Stimulated activated CD8-positive, alpha-beta memory T cell treated with anti-CD3 and anti-CD28 coated beads, Interleukin-7, amount 100 ng/mL, for 24 hours (primary cell): ENCODE measurements at regions not wholly inside any gene's neighbourhood (a gene's known extent, or its start where the extent isn't known, plus 50 kb on each side); places are given as distances from the start of the nearest gene placed in this dataset.
"Not testable (repeated sequence)": the region's sequence is repeated elsewhere in the genome, so short reads cannot be mapped to it uniquely, and the experiment has no call there.

Experiments used
- DNase-seq: peaks from one replicate; pipeline ENCODE4 v3.0.0-alpha.2; 2020; ENCODE audit warnings: low read depth

DNA sequence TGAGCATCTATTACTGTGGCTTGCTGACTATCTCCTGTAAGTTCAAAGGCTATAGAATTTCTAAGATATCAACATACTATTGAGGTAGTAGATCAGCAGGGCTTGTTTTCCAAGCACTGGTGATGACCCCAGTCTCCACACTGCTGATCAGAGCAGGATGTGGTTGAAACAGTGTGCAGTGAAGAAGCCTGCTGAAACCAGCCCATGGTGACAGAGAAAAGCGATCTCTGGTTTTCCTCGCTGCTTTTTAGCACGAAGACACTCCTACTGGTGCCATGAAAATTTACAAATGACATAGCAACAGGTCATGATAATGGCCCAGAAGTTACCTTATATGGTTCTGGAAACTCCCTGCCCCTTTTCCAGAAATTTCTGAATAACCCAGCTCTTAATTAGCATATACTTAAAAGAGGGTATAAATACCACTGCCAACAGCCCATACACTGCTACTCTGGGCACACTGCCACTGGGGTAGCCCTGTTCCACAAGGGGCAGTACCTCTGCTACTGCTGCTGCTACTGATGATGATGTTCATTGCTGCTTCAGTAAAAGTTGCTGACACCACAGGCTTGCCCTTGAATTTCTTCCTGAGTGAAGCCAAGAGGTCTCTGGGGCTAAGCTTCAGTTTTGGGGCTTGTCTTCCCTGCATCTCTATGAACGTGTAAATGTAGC lies 1689.5 kb upstream of the PCDH10 start:
- no peak for DNase-seq

DNA sequence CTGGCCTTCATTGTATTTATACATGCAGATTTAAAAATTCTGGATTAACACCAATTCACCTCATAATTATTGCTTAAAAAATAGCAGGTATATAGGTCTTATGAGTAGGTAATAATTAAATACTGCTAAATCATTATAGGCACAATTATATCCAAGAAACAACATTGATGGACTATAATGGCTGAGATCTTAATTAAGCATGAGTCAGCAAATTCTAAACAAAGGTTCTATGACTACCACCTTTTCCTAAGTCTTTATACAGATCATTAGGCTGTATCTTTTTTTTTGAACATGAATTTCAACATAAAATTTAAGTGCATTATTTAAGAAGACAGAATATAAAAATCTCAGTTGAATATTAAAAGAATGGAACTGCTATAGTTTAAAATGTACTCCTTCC lies 1678.7 kb upstream of the PCDH10 start:
- no peak for DNase-seq

DNA sequence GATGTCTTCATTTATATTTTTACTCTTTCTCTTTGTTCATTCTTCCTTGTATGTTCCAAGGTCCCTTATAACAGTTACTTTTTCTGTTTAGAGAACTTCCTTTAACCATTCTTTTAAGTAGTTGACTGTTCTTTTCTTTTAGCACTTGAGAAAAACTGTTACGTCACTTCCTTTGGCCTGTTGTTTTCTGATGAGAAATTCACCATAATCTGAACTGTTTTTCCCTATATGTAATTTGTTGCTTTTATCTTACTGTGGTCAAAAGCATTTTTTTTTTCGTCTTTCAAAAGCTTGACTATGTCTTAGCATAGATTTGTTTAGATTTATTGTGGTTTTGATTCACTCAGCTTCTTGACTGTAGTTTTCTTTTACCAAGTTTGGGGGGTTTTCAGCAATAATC lies 1660.3 kb upstream of the PCDH10 start:
- no peak for DNase-seq

DNA sequence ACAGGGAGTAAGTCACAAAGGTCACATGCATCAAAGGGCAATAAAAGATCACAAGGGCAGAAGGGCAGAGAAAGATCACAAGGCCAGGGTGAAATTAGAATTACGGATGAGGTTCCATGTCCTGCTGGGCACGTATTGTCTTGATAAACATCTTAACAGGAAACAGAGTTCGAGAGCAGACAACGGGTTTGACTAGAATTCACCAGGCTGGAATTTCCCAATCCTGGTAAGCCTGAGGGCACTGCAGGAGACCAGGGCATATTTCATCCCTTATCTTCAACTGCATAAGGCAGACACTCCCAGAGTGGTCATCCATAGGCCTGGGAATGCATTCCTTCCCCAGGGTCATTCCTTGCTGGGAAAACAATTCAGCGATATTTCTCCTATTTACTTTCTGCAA lies 1652.9 kb upstream of the PCDH10 start:
- not testable (repeated sequence) for DNase-seq

DNA sequence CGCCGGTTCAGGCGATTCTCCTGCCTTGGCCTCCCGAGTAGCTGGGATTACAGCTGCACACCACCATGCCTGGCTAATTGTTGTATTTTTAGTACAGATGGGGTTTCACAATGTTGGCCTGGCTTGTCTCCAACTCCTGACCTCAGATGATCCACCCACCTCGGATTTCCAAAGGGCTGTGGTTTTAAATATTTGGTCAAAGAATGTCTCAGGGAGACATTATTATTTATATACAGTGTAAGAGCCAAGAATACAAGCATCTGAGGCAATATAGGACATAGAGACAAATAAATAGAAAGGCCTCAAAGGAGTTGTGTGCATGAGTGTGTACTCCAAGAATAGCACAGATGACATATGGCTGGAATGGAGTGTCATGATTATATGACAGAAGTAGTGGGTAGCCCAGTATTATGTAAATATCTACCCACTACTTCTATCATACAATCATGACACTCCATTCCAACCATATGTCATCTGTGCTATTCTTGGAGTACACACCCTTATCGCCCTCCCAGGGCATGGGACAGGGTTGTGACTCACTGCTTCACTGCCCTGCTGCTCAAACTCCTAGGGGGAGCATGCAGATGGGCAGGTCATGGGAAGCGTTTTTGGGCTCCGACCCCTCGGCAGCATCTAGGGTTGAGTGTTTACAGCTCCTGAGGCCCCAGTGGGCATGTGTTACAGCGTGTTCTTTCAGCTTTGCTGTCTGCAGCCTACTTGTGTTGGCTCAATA lies 1649.8 kb upstream of the PCDH10 start:
- no peak for DNase-seq

DNA sequence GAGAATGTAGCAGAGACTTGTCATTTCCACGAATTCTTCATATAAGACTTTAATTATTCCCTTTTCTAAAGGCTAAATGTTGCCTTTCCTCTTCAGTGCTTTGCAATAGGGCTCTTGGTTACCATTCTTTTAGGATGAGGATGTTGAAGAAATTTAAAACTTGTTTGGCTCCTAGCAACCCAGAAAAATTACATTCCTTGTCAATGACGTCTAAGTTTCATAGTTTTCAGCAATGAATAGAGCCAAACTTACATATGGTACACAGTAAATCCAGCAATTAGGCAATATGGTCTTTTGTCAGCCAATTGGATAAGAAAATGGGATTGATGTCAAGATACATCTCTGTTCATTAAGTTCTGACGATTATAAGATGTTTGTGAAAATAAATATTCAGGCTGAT lies 1639.6 kb upstream of the PCDH10 start:
- DNase-seq = no peak

DNA sequence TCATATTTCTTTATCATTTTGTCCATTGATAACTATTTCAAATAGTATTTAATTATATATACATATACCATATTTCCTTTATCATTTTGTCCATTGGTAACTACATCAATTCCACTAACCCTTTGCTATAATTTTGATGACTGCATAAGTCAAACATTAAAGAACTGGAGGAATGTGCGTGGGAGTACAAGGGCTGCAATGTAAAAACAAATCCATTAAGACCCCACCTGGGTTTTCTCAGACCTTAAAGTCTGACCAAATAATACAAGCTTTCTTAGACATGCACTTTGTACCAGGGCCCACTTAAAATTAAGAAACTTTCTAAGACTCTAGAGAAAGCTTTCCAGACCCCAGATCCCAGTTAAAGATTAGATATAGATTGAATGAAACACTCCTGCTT lies 1622.4 kb upstream of the PCDH10 start:
- DNase-seq = no peak

DNA sequence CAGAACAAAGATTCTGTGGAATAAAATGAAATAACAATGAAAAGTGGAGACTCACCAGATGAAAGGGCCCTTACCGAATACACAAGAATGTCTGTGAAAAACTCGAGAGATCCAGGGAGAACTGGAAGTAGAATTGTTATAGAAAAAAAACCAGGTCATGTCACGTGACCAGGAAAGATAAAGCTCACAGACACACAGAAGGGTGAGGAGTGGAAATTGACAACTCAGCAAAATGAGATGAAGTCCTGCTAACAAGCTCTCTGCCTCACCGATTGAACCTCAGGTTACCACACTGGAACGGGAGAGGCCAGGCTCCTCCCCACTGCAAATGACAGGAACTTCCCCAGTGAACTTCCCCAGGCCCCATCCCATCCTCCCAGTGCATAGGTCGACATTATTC lies 1618.0 kb upstream of the PCDH10 start:
- DNase-seq = no peak

DNA sequence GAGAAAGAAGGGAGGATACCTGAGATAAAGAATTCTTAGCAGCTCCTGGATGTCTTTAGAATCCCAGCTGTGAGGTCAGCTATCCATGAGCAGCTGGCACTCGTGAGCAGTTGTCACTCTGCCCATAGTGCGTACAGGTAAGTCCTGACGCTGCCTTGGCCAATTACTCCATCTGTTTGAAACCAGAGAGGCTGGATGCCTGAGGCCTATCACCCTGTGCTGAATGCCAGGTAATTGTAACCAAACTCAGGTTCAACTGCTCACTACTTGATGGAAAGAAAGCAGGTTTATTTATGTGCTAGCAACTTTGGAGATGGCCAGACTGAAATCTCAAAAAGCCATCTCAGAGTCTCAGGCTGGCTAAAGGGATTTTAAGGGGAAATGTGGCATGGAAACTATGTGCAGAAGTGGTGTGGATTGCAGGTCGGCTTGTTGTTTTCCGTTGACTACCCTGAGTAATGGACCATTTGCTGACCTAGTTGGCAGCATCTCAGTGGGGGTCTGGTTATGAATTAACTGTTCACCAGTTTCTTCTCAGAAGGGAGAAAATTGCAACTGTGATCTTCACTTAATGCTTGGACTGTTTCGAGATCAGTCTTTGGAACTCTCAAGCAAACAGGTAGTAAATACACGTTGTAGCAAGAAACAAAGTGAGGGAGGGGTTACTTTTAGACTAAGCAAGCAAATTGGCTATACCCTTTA lies 1614.0 kb upstream of the PCDH10 start:
- DNase-seq = no peak

DNA sequence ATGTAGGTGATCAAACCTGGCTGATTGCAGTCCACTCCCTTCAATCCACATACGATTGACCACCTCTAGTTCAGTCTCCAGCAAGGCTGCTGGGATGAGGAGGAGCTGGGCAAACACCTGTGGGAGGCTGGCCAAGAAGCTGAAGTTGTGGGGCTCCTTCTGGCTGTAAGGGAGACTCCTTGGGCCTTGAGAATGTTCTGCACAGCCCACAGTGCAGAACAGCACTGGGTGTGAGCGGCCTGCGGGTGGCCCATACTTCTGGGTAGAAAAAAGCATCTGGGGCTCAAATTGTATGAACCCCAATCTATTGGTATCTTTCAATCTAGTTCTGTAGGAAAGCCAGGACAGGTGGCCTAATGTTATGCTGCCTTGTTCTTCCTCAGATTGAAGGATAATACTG lies 1608.8 kb upstream of the PCDH10 start:
- no peak for DNase-seq

DNA sequence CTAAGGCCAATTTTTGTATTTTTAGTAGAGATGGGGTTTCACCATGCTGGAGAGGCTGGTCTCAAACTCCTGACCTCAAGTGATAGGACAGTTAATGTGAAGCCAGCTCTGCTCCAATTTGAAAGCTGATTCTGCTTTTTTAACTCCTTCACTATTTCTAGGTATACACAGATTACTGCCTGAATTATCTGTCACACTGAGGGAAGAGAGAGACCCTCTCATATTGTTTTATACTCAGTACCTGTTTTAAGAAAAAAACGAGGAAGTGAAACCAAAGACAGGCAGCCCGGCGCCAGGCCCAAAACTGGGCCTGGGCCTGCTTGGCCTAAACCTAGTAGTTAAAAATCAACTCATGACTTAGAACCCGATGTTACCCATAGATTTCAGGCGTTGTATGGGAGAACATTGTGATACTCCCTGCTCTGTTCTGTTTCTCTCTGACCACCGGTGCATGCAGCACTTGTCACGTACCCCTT lies 1601.5 kb upstream of the PCDH10 start:
- DNase-seq = no peak

DNA sequence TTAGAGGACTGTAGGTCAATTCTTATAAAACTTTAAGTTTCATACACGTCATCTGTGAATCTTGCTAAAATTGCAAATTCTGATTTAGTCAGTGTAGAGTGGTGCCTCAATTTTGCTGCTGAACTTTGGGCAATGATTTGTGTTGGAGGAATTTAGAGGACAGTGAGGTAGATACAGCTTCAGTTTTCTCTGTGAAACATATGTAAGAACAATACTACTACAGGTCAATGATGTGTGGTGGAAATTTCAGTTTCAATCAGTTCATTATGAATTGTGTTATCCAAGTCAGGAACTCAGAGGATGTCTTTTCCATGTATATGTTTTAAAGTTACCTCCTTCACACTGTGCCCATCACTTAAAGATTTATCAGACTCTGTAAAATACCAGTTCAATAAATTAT lies 1597.8 kb upstream of the PCDH10 start:
- DNase-seq = no peak

DNA sequence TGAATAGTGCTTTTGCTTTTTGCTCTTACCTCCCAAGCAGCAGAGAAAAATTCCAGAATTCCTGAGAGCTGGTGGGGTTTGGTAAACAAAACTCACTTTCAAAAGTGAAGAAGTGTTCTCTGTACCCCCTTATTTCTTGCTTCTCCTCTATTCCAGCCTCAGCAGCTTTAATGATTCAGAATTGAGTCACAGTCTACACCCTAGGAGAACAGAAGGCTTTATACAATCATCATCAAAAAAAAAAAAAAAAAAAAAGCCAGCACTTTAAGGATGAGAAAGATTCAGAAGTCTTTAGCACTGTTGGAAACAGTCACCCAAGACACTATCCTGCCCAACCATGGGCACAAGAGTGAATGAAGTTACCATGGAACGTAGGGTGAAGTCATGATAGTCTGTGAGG lies 1583.1 kb upstream of the PCDH10 start:
- DNase-seq = no peak

DNA sequence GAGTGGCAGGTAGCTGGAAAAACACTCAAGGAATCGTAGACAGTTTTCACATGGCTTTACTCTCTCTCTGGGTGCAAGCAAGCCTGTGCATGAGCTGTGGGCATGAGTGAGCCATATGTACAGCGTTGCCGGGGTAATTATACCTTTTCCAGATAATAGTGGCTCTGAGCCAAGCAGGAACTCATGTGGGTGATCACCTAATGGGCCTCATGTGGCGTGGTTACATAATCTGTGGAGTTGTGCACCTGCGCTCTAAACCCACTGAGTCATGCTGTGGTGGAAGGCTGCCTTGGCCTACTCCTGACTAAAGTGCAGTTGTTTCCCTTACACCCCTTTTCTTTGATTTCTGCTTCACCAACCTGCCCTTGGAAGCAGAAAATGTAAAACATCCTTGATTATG lies 1564.5 kb upstream of the PCDH10 start:
- DNase-seq = no peak

DNA sequence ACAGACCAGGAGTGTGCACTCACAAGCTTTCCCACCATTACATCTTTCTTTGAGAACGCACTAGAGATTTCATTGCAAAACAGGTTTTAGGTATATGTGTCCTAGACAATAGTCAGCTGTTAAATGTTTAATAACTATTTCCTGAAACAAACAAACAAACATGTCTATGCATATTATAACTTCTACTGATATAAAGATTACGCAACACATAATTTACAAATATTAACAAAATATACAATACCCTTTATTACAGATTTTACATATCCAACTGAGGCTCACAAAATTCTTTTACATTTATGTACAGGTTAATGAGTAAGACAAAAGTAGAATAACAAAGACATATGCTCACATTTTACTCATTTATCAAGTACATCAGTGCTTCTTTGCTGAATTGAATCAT lies 1554.0 kb upstream of the PCDH10 start:
- no peak for DNase-seq

DNA sequence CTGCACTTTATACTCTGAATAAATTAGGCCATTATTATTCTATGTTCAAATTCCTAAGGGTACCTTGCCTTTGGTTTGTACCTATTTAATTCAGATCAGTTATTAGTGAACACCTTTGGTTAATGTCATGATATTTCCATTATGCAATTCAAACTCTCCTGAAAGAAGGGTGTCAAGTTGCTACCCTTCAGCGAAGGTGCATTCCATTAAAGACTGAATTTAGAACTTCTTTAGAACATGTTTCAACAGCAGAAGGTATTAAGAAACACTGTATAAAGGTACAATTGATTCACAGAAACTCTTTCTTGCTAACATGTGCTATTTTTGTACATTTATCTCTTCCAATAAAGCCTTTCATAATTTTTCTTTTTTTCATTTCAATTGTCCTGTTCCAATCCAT lies 1545.4 kb upstream of the PCDH10 start:
- no peak for DNase-seq

DNA sequence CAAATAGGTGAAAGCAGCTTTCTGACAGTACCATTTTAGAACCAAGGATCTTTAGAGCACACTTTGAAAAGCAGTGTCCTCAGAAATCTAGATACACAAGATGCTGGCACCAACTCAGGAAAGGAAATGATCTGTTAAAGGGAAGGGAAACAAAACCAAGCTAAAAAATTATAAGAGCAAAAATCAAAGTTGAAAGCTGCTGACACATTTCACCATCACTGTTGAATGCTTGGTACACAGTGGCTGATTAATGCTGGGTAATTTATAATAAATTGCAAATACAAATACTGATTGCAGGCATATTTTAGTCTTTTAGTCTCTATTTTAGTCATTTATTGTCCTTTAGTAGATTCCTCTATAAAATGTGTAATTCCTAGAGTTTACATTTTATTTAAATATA lies 1540.1 kb upstream of the PCDH10 start:
- DNase-seq = no peak

DNA sequence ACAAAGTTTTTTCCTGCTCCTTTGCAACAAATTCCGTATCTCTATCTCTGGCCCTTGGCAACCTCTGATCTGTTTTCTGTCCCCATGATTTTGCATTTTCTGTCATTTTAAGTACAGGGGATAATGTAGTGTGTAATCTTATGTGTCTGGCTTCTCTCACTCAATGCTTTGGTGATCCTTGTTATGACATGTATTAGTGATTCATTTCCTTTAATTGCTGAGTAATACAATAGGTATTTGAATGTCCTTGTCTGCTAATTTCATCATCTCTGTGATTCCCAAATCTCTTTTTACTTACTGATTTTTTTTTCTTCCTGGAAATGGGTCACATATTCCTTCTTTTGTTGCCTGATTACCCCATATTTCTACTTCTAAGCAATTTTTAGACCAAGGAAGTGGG lies 1538.6 kb upstream of the PCDH10 start:
- not testable (repeated sequence) for DNase-seq

DNA sequence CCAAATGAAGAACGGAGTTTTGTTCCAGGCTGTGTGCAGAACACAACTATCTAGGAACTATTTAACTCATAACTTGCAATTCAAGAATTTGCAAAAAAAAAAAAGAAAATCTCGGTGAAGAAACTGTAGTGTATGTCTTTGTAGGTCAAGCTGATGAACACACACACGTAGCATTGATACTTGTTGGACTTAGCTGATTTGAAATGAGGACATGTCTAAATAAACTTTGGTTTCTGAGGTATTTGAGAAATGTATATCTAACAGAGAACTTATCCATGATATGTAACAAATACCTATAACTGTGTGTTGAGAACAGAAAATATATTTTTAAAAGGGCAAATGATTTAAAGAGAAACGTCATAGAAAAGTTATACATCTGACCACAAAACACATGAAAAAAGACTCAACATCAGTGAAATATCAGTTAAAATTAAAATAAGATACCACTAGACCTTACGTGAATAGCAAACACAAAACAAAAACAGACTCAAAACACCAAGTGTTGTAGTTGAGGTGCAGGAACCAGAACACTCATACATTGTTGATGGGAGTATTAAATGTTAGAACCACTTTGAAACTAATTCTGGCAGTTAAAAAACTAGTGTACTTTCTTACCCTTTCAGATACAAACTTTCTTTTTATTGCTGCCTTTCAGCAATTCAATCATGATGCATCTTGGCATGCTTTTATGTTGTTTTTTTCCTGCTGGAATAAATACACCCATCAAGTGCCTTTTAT lies 1535.8 kb upstream of the PCDH10 start:
- DNase-seq = no peak

DNA sequence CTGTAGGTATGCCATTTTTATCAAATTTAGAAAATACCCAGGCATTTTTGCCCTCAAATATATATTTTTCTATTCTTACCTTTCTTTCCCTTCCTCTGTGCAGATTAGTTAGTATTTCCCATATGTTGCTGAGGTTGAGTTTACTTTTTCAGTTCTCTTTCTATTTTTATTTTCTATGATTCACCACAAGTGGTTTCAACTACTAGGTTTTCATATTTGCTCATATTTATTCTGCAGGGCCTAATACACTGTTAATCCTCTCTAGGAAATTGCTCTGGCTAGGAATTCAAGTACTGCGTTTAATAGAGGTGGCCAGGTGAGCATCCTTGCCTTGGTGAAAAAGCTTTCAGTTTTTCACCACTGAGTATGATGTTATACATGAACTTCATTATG lies 1535.3 kb upstream of the PCDH10 start:
- DNase-seq = no peak

DNA sequence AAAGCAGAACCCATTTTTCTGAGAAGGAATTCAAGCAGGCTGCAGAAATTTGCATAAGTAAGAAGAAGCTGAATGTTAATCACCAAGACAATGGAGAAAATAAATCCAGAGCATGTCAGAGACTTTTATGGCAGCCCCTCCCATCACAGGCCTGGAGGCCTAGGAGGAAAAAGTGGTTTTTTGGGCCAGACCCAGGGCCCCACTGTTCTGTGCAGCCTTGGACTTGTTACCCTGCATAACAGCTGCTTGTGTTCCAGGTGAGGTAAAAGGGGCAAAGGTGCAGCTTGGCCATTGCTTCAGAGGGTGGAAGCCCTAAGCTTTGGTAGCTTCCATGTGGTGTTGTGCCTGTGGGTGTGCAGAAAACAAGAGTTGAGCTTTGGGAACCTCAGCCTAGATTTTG lies 1516.2 kb upstream of the PCDH10 start:
- no peak for DNase-seq

DNA sequence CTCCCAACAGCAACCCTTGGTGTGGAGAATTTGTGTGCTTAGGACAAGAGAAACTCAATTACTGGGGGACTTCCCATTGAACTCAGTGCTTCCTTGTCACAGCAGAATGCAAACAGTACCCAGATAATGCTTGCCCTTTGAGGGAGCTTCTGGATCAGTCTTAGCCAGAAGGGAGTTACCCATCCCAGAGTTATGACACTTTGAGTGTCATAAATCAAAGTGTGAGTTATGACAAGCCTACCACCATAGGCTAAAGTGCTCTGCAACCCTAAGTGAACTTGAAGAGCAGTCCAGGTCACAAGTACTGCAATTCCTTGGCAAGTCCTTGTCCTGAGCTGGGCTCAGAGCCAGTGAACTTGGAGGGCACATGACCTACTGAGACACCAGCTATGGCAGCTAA lies 1513.9 kb upstream of the PCDH10 start:
- no peak for DNase-seq

DNA sequence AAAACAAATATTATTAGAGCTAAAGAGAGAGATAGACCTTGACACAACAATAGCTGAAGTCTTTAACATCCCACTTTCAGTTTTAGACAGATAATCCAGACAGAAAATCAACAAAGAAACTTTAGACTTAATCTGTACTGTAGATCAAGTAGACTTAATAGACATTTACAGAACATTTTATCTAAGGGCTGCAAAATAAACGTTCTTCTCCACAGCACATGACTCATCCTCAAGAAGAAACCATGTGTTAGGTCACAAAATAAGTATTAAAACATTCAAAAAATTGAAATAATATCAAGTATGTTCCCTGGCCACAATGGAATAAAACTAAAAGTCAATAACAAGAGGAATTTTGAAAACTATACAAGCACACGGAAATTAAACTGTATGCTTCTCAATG lies 1510.3 kb upstream of the PCDH10 start:
- DNase-seq = no peak
